ENCODE measurements at regions not wholly inside any gene's neighbourhood (a gene's known extent, or its start where the extent isn't known, plus 50 kb on each side); places are given as distances from the start of the nearest gene placed in this dataset.

GRCh38 chr3:27963519-27963918, 241.4 kb upstream of the EOMES start:
- no peak for TF ChIP-seq CTCF (IDR thresholded peaks at IDR 0.05 in 4 of 5, conservative IDR thresholded peaks at IDR 0.05 in 1 of 5)
- no peak for TF ChIP-seq POLR2A (IDR thresholded peaks at IDR 0.05)

Data from gastrocnemius medialis (tissue), 4 donors.